Activated CD4-positive, alpha-beta T cell treated with anti-CD3 and anti-CD28 coated beads, Interleukin-2, amount 50 U/mL, for 16 hours (primary cell): ENCODE measurements at regions not wholly inside any gene's neighbourhood (a gene's known extent, or its start where the extent isn't known, plus 50 kb on each side); places are given as distances from the start of the nearest gene placed in this dataset.

Experiments used
- DNase-seq: peaks from one replicate; pipeline ENCODE4 v3.0.0-alpha.2; 2020

DNA sequence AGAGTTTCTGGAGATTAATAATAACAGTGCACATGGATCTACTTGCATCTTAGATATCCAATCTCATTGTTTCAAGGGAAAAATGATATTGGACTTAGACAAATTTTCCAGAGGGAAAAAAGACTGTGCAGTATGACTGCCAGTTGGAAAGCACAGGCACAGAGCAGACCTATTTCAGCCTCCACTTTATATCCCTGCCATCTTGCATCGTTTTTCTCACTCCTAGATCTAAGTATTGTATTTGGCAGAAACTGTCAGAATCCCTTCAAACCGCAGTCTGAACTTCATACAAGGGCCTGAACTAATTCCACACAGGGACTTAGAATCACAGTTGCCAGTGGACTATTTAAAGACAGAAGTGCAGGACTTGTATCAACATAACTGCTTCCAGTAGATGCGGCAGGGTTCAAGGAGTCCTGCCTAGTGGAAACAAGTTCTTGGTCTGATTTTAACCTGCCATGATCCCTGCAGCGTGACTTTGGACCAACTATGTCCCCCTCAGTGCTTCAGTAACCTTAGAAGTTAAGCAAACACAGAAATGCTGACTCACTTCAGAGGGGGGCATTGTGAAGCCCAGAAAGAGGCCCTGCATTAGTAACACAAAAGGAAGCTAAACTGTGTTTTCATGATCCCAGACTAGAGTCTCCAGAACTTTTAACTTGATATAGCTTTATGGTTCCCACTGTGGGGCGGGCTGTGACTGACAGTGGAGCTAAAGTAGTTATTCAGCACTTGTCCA, 95.7 kb upstream of the PALS2 start:
- DNase-seq = no peak

DNA sequence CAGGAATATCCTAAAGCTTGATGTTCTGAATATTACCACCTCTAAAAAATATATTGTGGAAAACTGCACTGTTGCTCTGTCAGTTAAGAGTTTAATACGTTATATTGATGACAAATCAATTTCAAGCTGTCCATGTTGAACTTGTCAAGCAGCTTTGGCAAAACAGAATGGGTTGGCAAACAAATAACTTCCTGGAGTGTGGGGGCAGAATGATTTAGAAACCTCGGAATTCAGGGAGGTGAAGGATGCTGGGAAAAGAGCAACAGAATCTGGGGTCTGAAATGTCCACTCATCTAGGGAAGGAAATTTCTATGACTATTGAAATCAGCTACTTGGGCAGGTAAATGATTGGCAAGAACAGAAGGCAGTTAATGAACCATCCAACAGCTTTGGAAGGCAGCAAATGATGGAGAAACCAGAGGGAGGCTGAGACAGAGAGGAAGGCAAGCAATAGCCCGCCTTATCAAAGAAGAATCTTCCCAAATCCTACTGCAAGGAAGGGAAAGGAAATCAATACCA, 95.1 kb upstream of the PALS2 start:
- no peak for DNase-seq

DNA sequence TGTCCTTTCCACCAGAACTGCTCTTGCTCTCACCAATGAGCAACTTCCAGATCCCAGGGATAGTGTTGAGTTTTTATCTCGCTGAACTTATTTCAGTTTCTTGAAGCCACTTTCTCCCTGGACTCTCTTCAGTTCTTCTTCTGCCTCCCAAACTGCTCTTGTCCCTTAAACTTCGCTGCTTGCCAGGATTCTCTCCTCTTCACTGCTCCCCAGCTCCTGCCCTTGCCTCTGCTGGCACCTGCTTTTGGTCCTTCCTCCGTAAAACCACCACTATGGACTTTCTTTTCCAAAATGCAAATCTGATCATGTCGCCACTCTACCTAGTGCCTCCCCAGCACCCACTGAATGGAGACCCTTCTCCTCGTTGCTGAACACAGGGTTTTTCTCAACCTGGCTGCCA, 92.8 kb upstream of the PALS2 start:
- no peak for DNase-seq

GRCh38 chr7:24483804-24484203, 89.4 kb upstream of the PALS2 start:
- no peak for DNase-seq

DNA sequence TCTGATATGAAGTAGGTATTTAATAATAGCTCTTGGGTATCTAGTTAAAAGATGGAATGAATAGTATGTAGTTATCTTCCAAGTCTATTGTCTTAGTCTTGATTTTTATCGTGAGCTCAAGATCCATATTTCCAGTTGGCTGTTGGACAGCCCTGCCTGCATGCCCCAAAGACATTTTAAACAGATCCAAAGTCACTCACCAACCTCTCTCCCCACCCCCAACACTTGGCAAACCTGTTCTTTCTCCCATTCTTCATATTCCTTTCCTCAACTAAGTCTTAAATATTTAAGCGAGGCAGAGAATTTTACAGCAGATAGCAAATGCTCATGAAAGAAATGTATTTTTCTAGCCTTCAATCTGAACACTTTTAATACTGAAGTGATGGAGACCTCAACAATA, 80.7 kb upstream of the PALS2 start:
- no peak for DNase-seq

- no peak for DNase-seq
These were observed 78.4 kb upstream of the PALS2 start for GRCh38 chr7:24494832-24495231.

DNA sequence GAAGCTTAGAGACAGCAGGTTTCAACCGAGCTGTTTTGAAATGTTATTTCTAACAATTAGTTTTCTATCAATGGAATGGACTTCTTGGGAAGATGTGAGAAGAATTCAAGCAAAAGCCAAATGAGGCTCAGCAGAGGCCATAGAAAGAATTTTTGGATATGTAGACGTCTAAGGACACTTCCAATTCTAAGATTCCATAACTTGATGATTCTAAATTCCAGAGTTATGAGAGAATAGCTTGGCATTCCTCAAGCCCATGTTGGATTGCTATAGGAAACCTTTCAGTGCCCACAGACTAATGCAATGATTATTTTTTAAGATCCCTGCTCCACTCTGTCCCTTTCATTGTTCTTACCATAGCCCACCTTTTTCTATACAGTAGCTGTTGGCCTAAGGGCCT, 77.2 kb upstream of the PALS2 start:
- DNase-seq = no peak

DNA sequence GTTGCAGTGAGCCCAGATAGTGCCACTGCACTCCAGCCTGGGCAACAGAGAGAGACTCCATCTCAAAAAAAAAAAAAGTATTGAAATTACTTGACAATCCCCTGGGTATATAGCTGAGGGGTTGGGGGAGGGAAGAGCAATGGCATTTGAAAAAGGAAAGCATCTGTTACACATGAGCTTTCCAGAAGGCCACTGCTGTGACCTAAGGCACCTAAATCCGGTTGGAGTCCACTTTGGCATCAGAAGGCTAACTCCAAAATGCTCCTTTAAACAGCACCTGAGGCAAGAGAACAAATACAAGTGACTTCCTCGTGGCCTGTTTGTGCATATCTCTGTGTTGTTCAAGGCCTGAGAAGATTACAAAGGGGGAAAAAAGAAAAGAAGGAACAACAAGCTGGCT, 74.8 kb upstream of the PALS2 start:
- DNase-seq = no peak

GRCh38 chr7:24499871-24500270, 73.4 kb upstream of the PALS2 start:
- DNase-seq = no peak

DNA sequence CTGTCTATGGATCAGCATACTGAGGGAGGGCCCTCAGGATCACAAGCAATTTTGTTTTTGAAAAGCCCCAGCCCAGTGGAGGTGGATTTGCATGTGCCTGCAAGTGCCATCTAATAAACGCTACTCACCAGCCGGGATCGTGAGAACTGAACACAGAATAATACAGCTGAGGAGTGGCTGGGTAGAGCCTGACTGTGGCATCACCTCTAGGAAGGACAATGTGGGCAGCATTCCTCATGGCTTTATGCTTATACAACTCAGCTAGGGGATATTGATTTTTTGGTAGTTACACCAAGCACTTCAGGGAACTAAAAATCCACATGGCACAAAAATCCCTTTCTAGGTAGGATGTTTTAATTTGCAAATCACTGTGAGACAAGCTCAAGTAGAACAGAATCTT, 72.7 kb upstream of the PALS2 start:
- DNase-seq = no peak

DNA sequence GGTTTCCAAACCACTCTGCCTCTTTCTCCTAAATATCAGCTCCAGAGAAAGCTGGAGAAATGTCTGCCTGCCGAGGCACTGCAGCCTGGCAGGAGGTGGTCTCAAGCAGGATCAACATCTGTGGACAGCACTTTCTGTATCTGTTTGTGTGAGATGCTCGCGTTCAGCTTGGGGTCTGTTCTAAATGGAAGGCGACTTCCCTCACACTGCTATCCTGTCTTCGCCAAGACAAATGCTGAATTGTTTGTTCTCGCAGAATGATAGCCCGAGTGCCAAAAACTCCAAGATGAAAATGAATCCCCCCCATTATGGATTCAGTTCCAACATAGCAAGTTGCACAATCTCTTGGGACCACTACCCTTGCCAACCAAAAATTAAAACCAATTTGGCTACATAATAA, 72.2 kb upstream of the PALS2 start:
- DNase-seq = no peak

DNA sequence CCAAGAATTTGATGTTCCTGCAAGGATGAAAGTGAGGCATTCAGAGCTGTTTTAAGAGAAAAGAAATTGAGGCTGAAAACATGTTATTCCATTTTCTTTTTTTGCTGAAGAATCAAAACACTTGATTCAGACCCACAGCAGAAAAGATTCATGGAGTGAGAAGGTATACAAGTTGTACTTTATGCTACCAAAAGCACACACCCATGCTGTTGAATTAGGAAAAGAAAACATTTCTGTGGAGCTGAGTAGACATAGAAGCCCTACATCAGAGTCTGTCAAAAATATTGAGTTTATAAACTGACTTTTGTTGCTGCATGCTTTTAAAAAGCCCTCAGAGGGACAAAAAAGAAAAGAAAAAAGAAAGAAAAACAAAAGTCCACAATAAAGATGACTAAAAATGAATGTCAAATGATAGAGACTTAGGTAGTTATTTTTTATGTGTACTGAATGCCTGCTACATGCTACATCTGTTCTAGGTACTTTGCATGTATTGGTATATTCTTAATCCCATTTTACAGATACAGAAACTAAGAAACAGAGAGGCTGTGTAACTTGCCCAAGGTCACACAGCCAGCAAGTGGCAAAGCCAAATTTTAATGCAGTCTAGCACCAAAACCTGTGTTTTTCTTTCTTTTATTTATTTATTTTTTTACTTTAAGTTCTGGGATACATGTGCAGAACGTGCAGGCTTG, 71.7 kb upstream of the PALS2 start:
- no peak for DNase-seq

- DNase-seq = no peak
These were observed 71.1 kb upstream of the PALS2 start for GRCh38 chr7:24502135-24502488.

DNA sequence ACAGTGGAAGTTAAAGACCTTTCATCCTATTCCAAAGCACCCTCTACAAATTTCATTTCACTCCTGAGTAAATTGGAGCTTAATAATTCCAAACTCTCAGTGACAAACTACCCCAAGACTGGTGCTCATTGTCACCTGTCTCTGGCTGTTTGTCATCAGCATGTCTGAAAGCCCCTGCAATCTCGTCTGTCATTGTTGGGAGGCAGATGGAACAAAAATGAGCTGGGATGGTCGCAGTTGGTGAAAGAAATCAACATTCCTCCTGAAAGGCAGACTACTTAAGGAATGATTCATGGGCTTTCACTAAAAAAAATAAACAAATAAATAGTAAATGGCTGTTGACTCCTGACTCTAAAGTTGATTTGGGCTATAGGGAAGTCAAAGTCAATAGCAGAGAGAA, 69.7 kb upstream of the PALS2 start:
- DNase-seq = no peak

DNA sequence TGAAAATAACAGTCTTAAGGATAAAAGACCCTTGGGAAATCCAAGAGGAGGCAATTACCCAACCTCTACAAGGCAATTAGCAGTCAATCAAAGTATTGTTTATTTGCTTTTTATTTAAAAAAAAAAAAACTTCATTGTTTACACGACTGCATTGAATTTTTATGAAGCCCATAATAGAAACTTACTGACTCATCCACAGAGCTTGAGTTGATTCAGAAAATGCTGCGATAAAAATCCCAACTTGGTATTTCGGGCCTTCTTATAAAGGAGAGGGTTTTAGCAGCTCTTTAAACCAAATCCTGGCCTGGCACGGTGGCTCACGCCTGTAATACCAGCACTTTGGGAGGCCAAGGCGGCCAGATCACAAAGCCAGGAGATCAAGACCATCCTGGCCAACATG, 69.2 kb upstream of the PALS2 start:
- no peak for DNase-seq

- DNase-seq = no peak
These were observed 68.4 kb upstream of the PALS2 start for GRCh38 chr7:24504836-24505235.

- DNase-seq = no peak
These were observed 67.3 kb upstream of the PALS2 start for GRCh38 chr7:24505968-24506367.

GRCh38 chr7:24508316-24508715, 64.9 kb upstream of the PALS2 start:
- DNase-seq = no peak

DNA sequence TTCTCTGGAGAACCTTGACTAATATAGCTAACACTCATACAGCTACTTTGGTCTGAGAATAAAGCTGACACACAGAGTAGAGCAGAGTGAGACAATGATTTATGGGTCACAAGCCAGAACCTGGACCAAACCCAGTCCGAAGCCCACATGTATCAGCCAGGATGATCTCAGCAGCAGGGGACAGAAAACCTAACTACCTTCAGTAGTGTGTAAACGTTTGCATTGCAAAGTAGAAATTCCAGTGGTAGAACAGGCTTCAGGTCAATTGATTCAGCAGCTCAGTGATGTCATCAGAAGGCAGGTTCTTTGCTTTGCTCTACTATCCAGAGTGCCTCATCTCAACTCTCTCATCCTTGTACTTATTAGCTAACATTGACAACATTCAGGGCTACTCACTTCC, 62.5 kb upstream of the PALS2 start:
- DNase-seq = no peak

- DNase-seq = no peak
These were observed 56.1 kb upstream of the PALS2 start for GRCh38 chr7:24517166-24517565.

DNA sequence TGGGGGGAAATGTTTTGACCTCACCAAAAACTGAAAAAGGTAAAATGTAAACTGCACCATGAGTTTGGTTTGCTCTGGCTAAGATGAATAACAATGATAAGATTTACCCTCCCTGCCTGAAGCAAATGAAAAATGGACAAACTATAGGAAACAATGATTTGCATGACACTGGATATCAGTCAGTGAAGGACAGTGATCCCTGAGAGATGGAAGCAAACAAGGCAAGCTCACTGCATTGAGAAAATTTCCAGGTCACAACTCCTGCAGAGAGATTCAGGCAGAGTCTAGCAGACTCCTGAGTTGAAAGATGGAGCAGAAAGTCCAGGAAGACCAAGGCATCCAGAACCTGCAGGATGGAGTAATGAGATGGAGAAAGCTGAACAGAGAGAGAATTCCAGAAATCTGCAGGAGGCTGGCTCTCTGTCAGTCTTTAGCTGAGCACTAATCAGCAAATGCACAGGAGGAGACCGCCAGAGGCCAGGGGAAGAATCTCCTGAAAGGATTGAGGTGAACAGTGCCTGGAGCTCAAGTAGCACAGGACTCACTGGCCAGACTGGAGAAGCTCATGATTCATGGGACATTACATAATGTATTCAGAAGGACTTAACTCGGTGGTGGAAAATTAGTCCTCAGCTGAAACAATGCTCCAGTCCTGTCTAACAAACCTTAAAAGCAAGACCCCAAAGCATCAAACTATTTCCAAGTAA, 51.2 kb upstream of the PALS2 start:
- no peak for DNase-seq
